ENCODE measurements at regions not wholly inside any gene's neighbourhood (a gene's known extent, or its start where the extent isn't known, plus 50 kb on each side); places are given as distances from the start of the nearest gene placed in this dataset.
"Not testable (repeated sequence)": the region's sequence is repeated elsewhere in the genome, so short reads cannot be mapped to it uniquely, and the experiment has no call there.

- not testable (repeated sequence) for TF ChIP-seq EZH2 (IDR thresholded peaks at IDR 0.05; ENCODE audit: insufficient read depth, poor library complexity, severe bottlenecking); EZH2phosphoT487 (IDR thresholded peaks at IDR 0.05; ENCODE audit: insufficient read depth, low read depth)
Observed at GRCh38 chr6:26863641-26864040, 204.1 kb upstream of the ZNF322 start.

All from GM23248 (cell line).